ENCODE measurements at regions not wholly inside any gene's neighbourhood (a gene's known extent, or its start where the extent isn't known, plus 50 kb on each side); places are given as distances from the start of the nearest gene placed in this dataset.
"Not testable (repeated sequence)": the region's sequence is repeated elsewhere in the genome, so short reads cannot be mapped to it uniquely, and the experiment has no call there.

- DNase-seq (ENCODE audit: low read depth in 2 of 2): no peak
These were observed 941.1 kb upstream of the FANCL start for GRCh38 chr2:59182249-59182648.

GRCh38 chr2:59181347-59181746, 940.2 kb upstream of the FANCL start:
- DNase-seq (ENCODE audit: low read depth in 2 of 2): no peak

GRCh38 chr2:59180621-59181020, 939.5 kb upstream of the FANCL start:
- no peak for DNase-seq (ENCODE audit: low read depth in 2 of 2)

- no peak for DNase-seq (ENCODE audit: low read depth in 2 of 2)
These were observed 939.0 kb upstream of the FANCL start for GRCh38 chr2:59180111-59180510.

- DNase-seq (ENCODE audit: low read depth in 2 of 2): no peak
These were observed 936.6 kb upstream of the FANCL start for GRCh38 chr2:59177748-59178147.

- no peak for DNase-seq (ENCODE audit: low read depth in 2 of 2)
These were observed 935.6 kb upstream of the FANCL start for GRCh38 chr2:59176737-59177136.

- DNase-seq (ENCODE audit: low read depth in 2 of 2): no peak
These were observed 933.6 kb upstream of the FANCL start for GRCh38 chr2:59174536-59175243.

GRCh38 chr2:59173325-59173724, 932.2 kb upstream of the FANCL start:
- no peak for DNase-seq (ENCODE audit: low read depth in 2 of 2)

GRCh38 chr2:59171019-59171418, 929.9 kb upstream of the FANCL start:
- no peak for DNase-seq (ENCODE audit: low read depth in 2 of 2)

GRCh38 chr2:59168766-59169165, 927.6 kb upstream of the FANCL start:
- DNase-seq (ENCODE audit: low read depth in 2 of 2): no peak

GRCh38 chr2:59167514-59167913, 926.4 kb upstream of the FANCL start:
- no peak for DNase-seq (ENCODE audit: low read depth in 2 of 2)

- DNase-seq (ENCODE audit: low read depth in 2 of 2): not testable (repeated sequence)
These were observed 916.8 kb upstream of the FANCL start for GRCh38 chr2:59157908-59158307.

- no peak for DNase-seq (ENCODE audit: low read depth in 2 of 2)
These were observed 910.7 kb upstream of the FANCL start for GRCh38 chr2:59151805-59152204.

- DNase-seq (ENCODE audit: low read depth in 2 of 2): no peak
These were observed 909.2 kb upstream of the FANCL start for GRCh38 chr2:59150217-59150849.

- DNase-seq (ENCODE audit: low read depth in 2 of 2): no peak
These were observed 908.1 kb upstream of the FANCL start for GRCh38 chr2:59149271-59149670.

- DNase-seq (ENCODE audit: low read depth in 2 of 2): no peak
These were observed 871.1 kb upstream of the FANCL start for GRCh38 chr2:59112258-59112657.

GRCh38 chr2:59096973-59097372, 855.8 kb upstream of the FANCL start:
- no peak for DNase-seq (ENCODE audit: low read depth in 2 of 2)

- no peak for DNase-seq (ENCODE audit: low read depth in 2 of 2)
These were observed 852.4 kb upstream of the FANCL start for GRCh38 chr2:59093571-59093970.

GRCh38 chr2:59084326-59084725, 843.2 kb upstream of the FANCL start:
- DNase-seq (ENCODE audit: low read depth in 2 of 2): no peak

GRCh38 chr2:59083075-59083828, 842.1 kb upstream of the FANCL start:
- no peak for DNase-seq (ENCODE audit: low read depth in 2 of 2)

- no peak for DNase-seq (ENCODE audit: low read depth in 2 of 2)
These were observed 841.5 kb upstream of the FANCL start for GRCh38 chr2:59082657-59083056.

GRCh38 chr2:59080451-59081181, 839.5 kb upstream of the FANCL start:
- DNase-seq (ENCODE audit: low read depth in 2 of 2): no peak

All from stimulated activated CD4-positive, alpha-beta T cell treated with anti-CD3 and anti-CD28 coated beads, Interleukin-4, amount 100 ng/mL, for 48 hours (primary cell).